HFF-Myc (cell line): ENCODE measurements at regions not wholly inside any gene's neighbourhood (a gene's known extent, or its start where the extent isn't known, plus 50 kb on each side); places are given as distances from the start of the nearest gene placed in this dataset.
A peak's percentile ranks its signal among the peaks of the same experiment; 100 is the strongest.

Experiments
- DNase-seq: peaks from one replicate; pipeline ENCODE4 v3.0.0-alpha.2; 2011; ENCODE audit warnings: low read depth; ENCODE audit errors: extremely low read depth
- H3K4me3 ChIP-seq: replicated peaks from 2 replicates; pipeline ENCODE4 v1.5.1; 2011; ENCODE audit warnings: low read depth, mild to moderate bottlenecking, control low read depth, low read length
- CTCF ChIP-seq: IDR thresholded peaks from 2 replicates; pipeline ENCODE4 v1.5.1; 2012; ENCODE audit warnings: mild to moderate bottlenecking, low read depth, low read length, control low read depth; ENCODE audit errors: missing control alignments

- DNase-seq, result no peak
- H3K4me3 ChIP-seq, result no peak overlapping the region
- no peak for TF ChIP-seq CTCF
Observed at GRCh38 chr13:64266024-64266423, 2850.4 kb upstream of the PCDH20 start.

DNA sequence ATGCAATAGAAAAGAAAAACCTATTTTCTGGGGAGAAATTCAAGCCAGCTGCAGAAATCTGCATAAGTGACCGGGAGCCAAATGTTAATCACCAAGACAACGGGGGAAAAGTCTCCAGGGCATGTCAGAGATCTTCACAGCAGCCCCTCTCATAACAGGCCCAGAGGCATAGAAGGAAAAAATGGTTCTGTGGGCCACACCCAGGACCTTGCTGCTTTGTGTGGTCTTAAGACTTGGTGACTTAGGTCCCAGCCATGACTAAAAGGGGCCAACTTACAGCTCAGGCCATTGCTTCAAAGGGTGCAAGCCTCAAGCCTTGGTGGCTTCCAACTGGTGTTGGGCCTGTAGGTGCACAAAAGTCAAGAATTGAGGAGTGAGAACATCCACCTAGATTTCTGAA lies 2847.6 kb upstream of the PCDH20 start:
- no peak for DNase-seq
- TF ChIP-seq CTCF, result no peak
- no peak overlapping the region for H3K4me3 ChIP-seq

GRCh38 chr13:64256751-64257150 lies 2841.1 kb upstream of the PCDH20 start:
- H3K4me3 ChIP-seq, result no peak overlapping the region
- no peak for TF ChIP-seq CTCF
- DNase-seq, result no peak

- TF ChIP-seq CTCF, result no peak
- no peak overlapping the region for H3K4me3 ChIP-seq
- DNase-seq, result no peak
Observed at GRCh38 chr13:64255988-64256387, 2840.3 kb upstream of the PCDH20 start.

- TF ChIP-seq CTCF, result no peak
Observed at GRCh38 chr13:64248371-64249065, 2832.9 kb upstream of the PCDH20 start.

GRCh38 chr13:64239372-64239771 lies 2823.7 kb upstream of the PCDH20 start:
- no peak overlapping the region for H3K4me3 ChIP-seq
- no peak for TF ChIP-seq CTCF
- peak; percentile 4 for DNase-seq

More at GRCh38 chr13:64248371-64249065, 2832.9 kb upstream of the PCDH20 start:
- no peak overlapping the region for H3K4me3 ChIP-seq
- no peak for DNase-seq

- DNase-seq, result no peak
- TF ChIP-seq CTCF, result no peak
Observed at GRCh38 chr13:64234255-64234654, 2818.6 kb upstream of the PCDH20 start.

More at GRCh38 chr13:64234255-64234654, 2818.6 kb upstream of the PCDH20 start:
- H3K4me3 ChIP-seq, result no peak overlapping the region
